HepG2 (cell line): ENCODE measurements at regions not wholly inside any gene's neighbourhood (a gene's known extent, or its start where the extent isn't known, plus 50 kb on each side); places are given as distances from the start of the nearest gene placed in this dataset.
A peak's percentile ranks its signal among the peaks of the same experiment; 100 is the strongest.

Source experiments
- ATAC-seq: fragments of 200-7000 bp; cut with Tn5 transposase; 3 replicates; pipeline ENCODE4 v1.9.1; 2020; ENCODE audit warnings: mild to moderate bottlenecking, moderate library complexity
- BruUV-seq: library from RNA; stranded (reverse); fragments of 400-500 nt; replicated peaks from 2 replicates; lab custom pipeline; 2021; lab: Mats Ljungman, UMichigan
- CTCF ChIA-PET: fragments of 300-600 bp; formaldehyde crosslinking; extraction: SDS; loops from one replicate; lab custom pipeline; 2021; ENCODE audit warnings: low total read pairs, inconsistent platforms, low intra/inter-chr PET ratio; lab: Yijun Ruan, JAX
- POLR2A ChIA-PET: fragments of 350-600 bp; sonication (Branson Sonifier 250); formaldehyde crosslinking; loops from one replicate; lab custom pipeline; 2020; ENCODE audit warnings: antibody characterized with exemption, inconsistent platforms; lab: Yijun Ruan, JAX
- DNase-seq: peaks from one replicate; pipeline ENCODE4 v3.0.0-alpha.2; 2015; ENCODE audit warnings: low spot score
- FAIRE-seq: peaks from 3 replicates; lab custom pipeline; 2011; peaks lifted over from hg19 to GRCh38; lab: Jason Lieb, UNC
- H2AFZ ChIP-seq: one replicate; pipeline ENCODE4 v1.6.1; 2011; ENCODE audit warnings: low read length, inconsistent platforms
- H3K27ac ChIP-seq: fragments of 300-600 bp; 3 replicates; pipeline ENCODE4 v1.8.0; 2011; ENCODE audit warnings: mixed run types, mild to moderate bottlenecking, mixed read lengths, low read length, inconsistent platforms; ENCODE audit not compliant: insufficient read depth; ENCODE audit errors: extremely low read length
- H3K27me3 ChIP-seq, 2 experiments: fragments of 200-600 bp in 1 of 2; 2 replicates in 1 of 2; 3 replicates in 1 of 2; pipeline versions ENCODE4 v1.6.0 to v1.8.0; 2011; ENCODE audit warnings: low read length in 2 of 2, mild to moderate bottlenecking in 2 of 2, moderate library complexity in 2 of 2, inconsistent platforms in 1 of 2; ENCODE audit not compliant: insufficient read depth in 2 of 2, control insufficient read depth in 1 of 2
- H3K36me3 ChIP-seq, 2 experiments: fragments of 200-600 bp in 1 of 2; replicated peaks in 1 of 2; 2 replicates in 1 of 2; 3 replicates in 1 of 2; pipeline versions ENCODE4 v1.5.1 to v1.8.0; 2011; ENCODE audit warnings: low read length in 2 of 2, inconsistent platforms in 1 of 2; ENCODE audit not compliant: insufficient read depth in 2 of 2, control insufficient read depth in 1 of 2
- H3K4me1 ChIP-seq: 2 replicates; pipeline ENCODE4 v1.5.1; 2012; ENCODE audit warnings: low read length, inconsistent platforms; ENCODE audit not compliant: insufficient read depth
- H3K4me2 ChIP-seq: 2 replicates; pipeline ENCODE4 v1.6.0; 2011; ENCODE audit warnings: low read depth, low read length, inconsistent platforms
- H3K4me3 ChIP-seq, 3 experiments: fragments of 200-600 bp in 1 of 3; sonication (generic), shearing (Covaris generic) in 1 of 3; replicated peaks in 1 of 3; 2 replicates each; pipeline ENCODE4 v1.5.1; 2011 to 2016; ENCODE audit warnings: low read length in 3 of 3, inconsistent platforms in 2 of 3, low read depth in 2 of 3, mild to moderate bottlenecking in 2 of 3, control low read depth in 1 of 3, mixed read lengths in 1 of 3; ENCODE audit not compliant: insufficient read depth in 1 of 3
- H3K79me2 ChIP-seq: one replicate; pipeline ENCODE4 v1.6.1; 2011; ENCODE audit warnings: low read length, inconsistent platforms; ENCODE audit not compliant: insufficient read depth
- H3K9ac ChIP-seq: 2 replicates; pipeline ENCODE4 v1.6.0; 2011; ENCODE audit warnings: mild to moderate bottlenecking, low read depth, low read length, inconsistent platforms; ENCODE audit not compliant: insufficient read depth
- H3K9me3 ChIP-seq: 2 replicates; pipeline ENCODE4 v1.5.1; 2012; ENCODE audit warnings: mild to moderate bottlenecking, low read length
- H4K20me1 ChIP-seq: 2 replicates; pipeline ENCODE4 v1.6.0; 2011; ENCODE audit warnings: inconsistent platforms, mild to moderate bottlenecking, low read length, moderate library complexity; ENCODE audit not compliant: insufficient read depth
- CEBPG ChIP-seq: IDR thresholded peaks from 2 replicates; pipeline ENCODE4 v1.6.1; 2016
- CERS6 ChIP-seq: sonication (generic); formaldehyde crosslinking; IDR thresholded peaks from 2 replicates; pipeline ENCODE4 v1.5.0; 2020; ENCODE audit warnings: missing genetic modification reagents
- CHD4 ChIP-seq: fragments of 200-600 bp; sonication (generic); IDR thresholded peaks from 2 replicates; pipeline ENCODE4 v1.7.0; 2017; ENCODE audit warnings: mild to moderate bottlenecking, low read length, borderline replicate concordance
- DNMT3B ChIP-seq: conservative IDR thresholded peaks from 2 replicates; pipeline ENCODE4 v1.6.1; 2016; ENCODE audit warnings: missing biosample characterization, control low read depth
- ERF ChIP-seq: IDR thresholded peaks from 2 replicates; pipeline ENCODE4 v1.6.1; 2018; ENCODE audit warnings: missing biosample characterization, missing genetic modification reagents
- HIVEP1 ChIP-seq: sonication (generic); formaldehyde crosslinking; IDR thresholded peaks from 2 replicates; pipeline ENCODE4 v1.4.0; 2020; ENCODE audit warnings: mild to moderate bottlenecking, missing genetic modification reagents
- POLR2AphosphoS2 ChIP-seq: IDR thresholded peaks from 2 replicates; pipeline ENCODE4 v1.6.1; 2011; ENCODE audit warnings: low read depth, low read length, improper control_type of control experiment
- PRPF4 ChIP-seq: fragments of 200-400 bp; formaldehyde crosslinking; IDR thresholded peaks from 2 replicates; pipeline ENCODE4 v1.6.1; 2016; ENCODE audit warnings: low read length, low read depth; ENCODE audit not compliant: poor library complexity, severe bottlenecking
- RARG ChIP-seq: sonication (generic); formaldehyde crosslinking; IDR thresholded peaks from 2 replicates; pipeline ENCODE4 v1.4.0; 2020; ENCODE audit warnings: low read depth, mild to moderate bottlenecking, missing genetic modification reagents
- ZBED4 ChIP-seq: sonication (generic); formaldehyde crosslinking; IDR thresholded peaks from 2 replicates; pipeline ENCODE4 v1.4.0; 2020; ENCODE audit warnings: missing genetic modification reagents, borderline replicate concordance
- ZBTB1 ChIP-seq: sonication (generic); formaldehyde crosslinking; IDR thresholded peaks from 2 replicates; pipeline ENCODE4 v1.4.0; 2020; ENCODE audit warnings: missing genetic modification reagents, borderline replicate concordance
- ZKSCAN1 ChIP-seq: fragments of 150-350 bp; IDR thresholded peaks from 2 replicates; pipeline ENCODE4 v1.6.1; 2014; ENCODE audit warnings: low read length
- ZNF234 ChIP-seq: sonication (generic); formaldehyde crosslinking; conservative IDR thresholded peaks from 2 replicates; pipeline ENCODE4 v1.5.1; 2020; ENCODE audit warnings: mild to moderate bottlenecking, missing genetic modification reagents
- ZNF510 ChIP-seq: sonication (generic); formaldehyde crosslinking; IDR thresholded peaks from 2 replicates; pipeline ENCODE4 v1.4.0; 2020; ENCODE audit warnings: low read depth, mild to moderate bottlenecking, missing genetic modification reagents
- ZNF562 ChIP-seq: sonication (generic); formaldehyde crosslinking; IDR thresholded peaks from 2 replicates; pipeline ENCODE4 v1.8.0; 2022; ENCODE audit warnings: missing genetic modification reagents, borderline replicate concordance
- ZNF776 ChIP-seq: sonication (generic); formaldehyde crosslinking; IDR thresholded peaks from 2 replicates; pipeline ENCODE4 v1.4.0; 2020; ENCODE audit warnings: mild to moderate bottlenecking, missing genetic modification reagents
- WGBS: methylation state at CpG from one replicate; pipeline ENCODE4 v1.1.6; 2017; ENCODE audit warnings: low lambda C conversion rate; 5-methylcytosine and 5-hydroxymethylcytosine counted together
- in situ Hi-C: cut with HindIII; loops from 2 replicates; pipeline ENCODE4 v1.10.0; 2017; ENCODE audit warnings: low pct_unique_long_range_greater_than_20kb; ENCODE audit not compliant: extremely low pct_ligation_motif_present
- intact Hi-C: fragments of 100-400 bp; cut with micrococcal nuclease; formaldehyde crosslinking; loops from one replicate; pipeline ENCODE4 v1.10.0; 2022; ENCODE audit not compliant: unreplicated experiment

- WGBS = 45% methylated on average over 1 of the region's 1 CpG
- CTCF ChIA-PET = no interaction called here
- Histone ChIP-seq H2AFZ (no peak overlapping the region), H3K4me3 (no peak overlapping the region), H3K4me2 (no peak overlapping the region), H3K9ac (no peak overlapping the region), H3K9me3 (no peaks in the 10 kb centered on the region), H4K20me1 (no peaks in the 10 kb centered on the region), H3K36me3 (no peaks in the 10 kb centered on the region), H3K27me3 (no peaks in the 10 kb centered on the region), H3K79me2 (no peaks in the 10 kb centered on the region), H3K27ac (no peak overlapping the region), H3K4me1 (no peaks in the 10 kb centered on the region)
- in situ Hi-C loops (no loop called here), intact Hi-C loops (no loop called here)
- FAIRE-seq (no peak), DNase-seq (no peak), ATAC-seq (no peak)
- no TSS peak for BruUV-seq
- POLR2A ChIA-PET = no interaction called here
- TF ChIP-seq ZNF562 (CRISPR knock-in tag) (no peak), CHD4 (no peak), ERF (CRISPR knock-in tag) (no peak), POLR2AphosphoS2 (no peak), ZNF776 (CRISPR knock-in tag) (no peak), ZBTB1 (no peak), HIVEP1 (no peak)
Measured at GRCh38 chr12:30014991-30015390, 231.2 kb upstream of the TMTC1 start.

GRCh38 chr12:30012816-30013450, 229.2 kb upstream of the TMTC1 start:
- Histone ChIP-seq H3K27me3 (no peaks in the 10 kb centered on the region), H3K27ac (no peak overlapping the region), H3K4me3 (no peak overlapping the region), H3K4me1 (no peaks in the 10 kb centered on the region), H3K9ac (no peak overlapping the region), H2AFZ (no peak overlapping the region), H3K9me3 (no peaks in the 10 kb centered on the region), H3K4me2 (no peak overlapping the region), H4K20me1 (no peaks in the 10 kb centered on the region), H3K36me3 (no peaks in the 10 kb centered on the region), H3K79me2 (no peaks in the 10 kb centered on the region)
- intact Hi-C loops = no loop called here
- DNase-seq = no peak
- in situ Hi-C loops = no loop called here
- 0 out of 3 replicates have a peak, but pooled peaks have one; percentile 26 for ATAC-seq
- CTCF ChIA-PET = no interaction called here
- 6% methylated on average over 6 of the region's 6 CpGs for WGBS
- FAIRE-seq = no peak
- no TSS peak for BruUV-seq
- POLR2A ChIA-PET = no interaction called here
- no peak for TF ChIP-seq ZNF510
- no peak for TF ChIP-seq PRPF4
- TF ChIP-seq RARG (CRISPR knock-in tag) = no peak
- TF ChIP-seq ZBED4 = no peak
- no peak for TF ChIP-seq CERS6
- TF ChIP-seq CEBPG = no peak
- no peak for TF ChIP-seq ZKSCAN1
- no peak for TF ChIP-seq DNMT3B (CRISPR knock-in tag)
- TF ChIP-seq ZNF234 (CRISPR knock-in tag) = no peak
